Stimulated activated CD8-positive, alpha-beta memory T cell treated with anti-CD3 and anti-CD28 coated beads, Interleukin-12 subunit alpha, Interleukin-12 subunit beta, amount 100 ng/mL, for 4 hours (primary cell): ENCODE measurements at regions not wholly inside any gene's neighbourhood (a gene's known extent, or its start where the extent isn't known, plus 50 kb on each side); places are given as distances from the start of the nearest gene placed in this dataset.

Experiments
- DNase-seq: peaks from one replicate; pipeline ENCODE4 v3.0.0-alpha.2; 2020; ENCODE audit warnings: low read depth

DNA sequence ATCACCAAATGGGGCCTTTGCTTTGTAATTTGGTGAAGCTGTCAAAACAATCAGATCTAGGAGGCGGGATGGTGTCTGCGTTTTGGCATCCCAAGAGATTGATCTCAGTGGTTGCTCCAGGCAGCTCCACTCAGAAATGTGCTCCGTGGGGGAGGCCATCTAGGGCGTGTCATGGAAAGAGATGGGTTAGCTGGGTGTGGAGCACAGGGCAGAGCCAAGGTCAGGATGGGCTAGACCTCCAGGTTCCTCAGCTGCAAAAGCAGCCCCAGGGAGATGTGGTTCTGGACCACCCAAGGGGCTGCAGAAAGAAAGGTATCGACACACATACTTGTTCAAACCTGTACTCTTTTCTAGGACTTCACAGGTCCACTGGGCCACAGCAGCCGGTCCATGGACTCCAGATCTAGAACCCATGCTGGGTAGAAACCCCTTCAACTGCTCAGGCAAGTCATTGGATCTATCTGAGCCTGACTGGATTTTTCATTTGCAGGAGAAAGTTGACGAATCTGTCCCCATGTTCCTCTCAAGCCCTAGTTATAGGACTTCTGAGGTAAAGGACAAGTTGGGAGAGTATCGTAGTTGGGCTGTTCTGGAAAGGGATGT lies 270.2 kb upstream of the RPL38 start:
- DNase-seq: no peak

GRCh38 chr17:73933871-73934270 lies 269.6 kb upstream of the RPL38 start:
- no peak for DNase-seq

GRCh38 chr17:73934696-73935095 lies 268.8 kb upstream of the RPL38 start:
- no peak for DNase-seq

DNA sequence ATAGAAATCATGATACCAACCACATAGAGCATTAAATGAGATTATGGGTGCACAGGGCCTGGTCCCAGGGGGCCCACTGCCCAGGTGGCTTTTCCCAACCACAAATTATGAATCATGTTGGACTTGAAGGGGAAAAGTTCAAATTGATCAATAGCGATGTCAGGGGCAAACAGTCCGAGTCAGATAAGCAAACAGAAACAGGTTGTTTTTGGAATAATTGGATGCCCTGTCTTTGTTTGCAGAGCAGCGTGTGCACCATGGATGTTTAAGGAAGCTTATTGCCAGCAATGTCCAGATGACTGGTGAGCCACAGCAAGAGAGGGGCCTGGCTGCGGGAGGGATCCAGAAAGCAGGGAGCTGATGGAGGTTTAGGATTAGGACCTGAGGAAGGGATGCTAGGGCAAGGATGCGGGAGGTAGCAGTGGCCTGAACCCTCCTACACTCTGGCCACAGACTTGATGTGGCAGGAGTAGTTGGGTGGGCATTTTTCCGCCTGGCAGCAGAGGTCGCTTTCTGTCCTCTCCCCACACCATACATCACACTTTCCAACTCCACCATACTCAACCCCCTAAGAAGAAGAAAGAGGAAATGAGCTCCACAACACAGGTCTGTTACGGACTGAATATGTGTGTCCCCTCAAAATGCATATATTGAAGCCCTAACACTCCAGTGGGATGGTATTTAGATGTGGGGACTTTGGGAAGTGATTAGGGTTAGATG lies 266.4 kb upstream of the RPL38 start:
- DNase-seq: no peak

- no peak for DNase-seq
Measured at GRCh38 chr17:73938706-73939105, 264.8 kb upstream of the RPL38 start.

DNA sequence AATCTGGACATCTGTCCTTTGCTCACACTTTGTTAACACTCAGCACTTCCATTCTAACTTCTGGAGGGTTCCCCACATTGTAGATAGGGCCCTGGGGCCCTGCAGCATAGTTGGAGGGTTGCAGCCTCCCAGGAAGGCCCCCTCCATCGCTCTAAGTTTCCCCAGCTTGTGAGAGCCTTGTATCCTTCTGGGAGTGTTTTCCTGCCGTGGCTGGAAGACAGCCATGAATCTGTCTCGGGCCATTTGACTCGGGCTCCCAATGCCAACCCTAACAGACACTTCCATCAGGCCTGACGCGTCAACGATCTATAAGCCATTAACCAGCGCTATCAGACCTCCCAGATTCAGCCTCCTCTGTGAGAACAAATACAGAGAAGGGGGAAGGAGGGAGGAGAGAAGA lies 263.7 kb upstream of the RPL38 start:
- DNase-seq: no peak

DNA sequence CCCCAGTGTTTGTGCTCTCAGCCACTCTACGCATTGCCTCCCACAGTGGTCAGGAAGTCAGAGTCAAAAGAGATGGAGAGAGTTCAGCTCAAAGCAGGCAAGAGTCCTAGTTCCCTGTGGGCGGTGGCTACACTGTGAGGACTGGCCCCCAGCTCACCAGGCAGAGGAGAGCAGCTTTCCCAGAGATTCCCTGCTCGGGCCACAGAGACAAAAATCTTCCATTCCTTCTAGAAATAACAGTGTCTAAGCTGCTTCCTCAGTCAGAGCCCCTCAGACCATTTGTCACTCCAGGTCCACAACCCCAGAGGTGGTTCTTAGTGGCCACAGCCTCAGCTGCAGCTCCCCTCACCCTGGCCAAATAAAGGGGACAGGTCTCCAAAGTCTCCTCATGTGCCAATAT lies 263.0 kb upstream of the RPL38 start:
- DNase-seq: no peak

DNA sequence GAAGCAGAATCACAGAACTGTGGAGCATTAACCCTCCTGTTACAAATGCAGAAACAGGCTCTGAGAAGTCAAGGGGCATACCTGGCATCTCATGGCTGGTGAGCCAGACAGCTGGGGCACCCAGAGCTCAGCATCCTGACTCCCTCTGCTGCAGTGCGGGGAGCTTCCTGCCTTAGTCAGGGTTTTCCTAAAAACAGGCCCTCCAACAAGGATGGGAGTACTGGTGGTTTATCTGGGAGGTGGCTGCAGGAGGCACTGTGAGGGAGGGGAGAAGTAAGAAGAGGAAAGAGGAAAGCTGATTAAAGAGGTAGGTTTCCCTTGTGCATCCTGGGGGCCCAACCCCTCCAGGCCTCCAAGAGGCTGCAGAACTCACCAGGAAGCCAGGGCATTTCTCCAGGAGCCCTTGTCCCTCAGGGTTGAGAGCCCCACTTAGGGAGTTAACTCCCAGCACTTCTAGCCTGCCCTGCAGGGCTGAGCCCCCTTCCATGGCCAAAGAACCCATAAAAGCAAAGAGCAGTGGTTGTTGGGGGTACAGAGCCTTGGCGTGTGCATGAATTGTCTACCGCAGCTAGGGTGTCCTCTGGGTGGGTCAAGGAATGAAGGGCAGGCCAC lies 261.5 kb upstream of the RPL38 start:
- no peak for DNase-seq

GRCh38 chr17:73942703-73943415 lies 260.6 kb upstream of the RPL38 start:
- no peak for DNase-seq

DNA sequence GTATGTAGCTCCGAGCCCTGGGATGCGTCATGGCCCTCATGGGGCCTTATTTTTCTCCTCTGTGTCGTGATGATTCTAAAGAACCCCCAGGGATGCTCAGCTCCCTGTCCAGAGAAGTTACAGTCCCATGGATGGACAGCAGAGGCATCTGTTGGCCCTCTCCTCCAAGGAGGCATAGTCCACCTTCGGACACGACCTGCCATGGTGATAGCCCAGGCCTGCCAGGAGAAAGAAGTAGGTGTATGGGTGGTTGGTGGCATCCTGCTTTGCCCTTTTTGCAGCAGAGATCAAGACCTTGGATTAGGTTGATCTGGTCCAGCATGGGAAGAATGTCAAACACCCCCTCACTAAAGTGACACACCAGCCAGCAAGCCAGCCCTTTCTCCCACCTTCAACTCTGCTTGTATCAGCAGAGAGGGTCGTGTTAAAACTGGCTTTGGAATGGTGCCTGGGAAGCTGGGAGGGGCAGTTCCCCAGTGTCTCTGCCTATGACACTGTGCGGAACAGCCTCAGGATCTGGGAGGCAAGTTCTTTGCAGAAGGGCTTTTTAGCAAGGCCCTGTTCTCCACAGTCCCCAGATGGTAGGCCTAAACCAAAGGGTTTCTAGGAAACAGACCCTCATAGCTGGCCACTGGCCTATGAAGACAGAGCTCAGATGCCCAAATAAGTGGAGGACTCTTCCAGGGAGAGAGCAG lies 259.9 kb upstream of the RPL38 start:
- no peak for DNase-seq

DNA sequence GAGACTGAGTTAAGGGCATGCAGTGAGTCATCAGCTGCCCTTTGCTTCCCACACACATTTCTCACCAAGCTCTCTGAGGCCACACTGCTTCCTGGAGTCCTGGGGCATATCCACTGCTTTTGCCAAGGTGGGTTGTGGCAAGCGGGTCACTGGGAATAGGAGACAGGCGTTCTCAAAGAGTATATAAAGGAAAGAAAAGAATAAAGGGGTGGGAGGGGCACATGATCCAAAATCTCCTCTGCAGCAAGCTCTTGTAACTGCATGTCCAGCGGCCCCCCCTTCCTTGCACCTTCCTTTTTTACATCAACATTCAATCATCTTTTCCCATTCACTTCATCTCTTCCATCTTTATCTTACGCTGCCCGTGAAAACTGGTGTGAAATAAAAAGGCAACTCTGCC lies 259.1 kb upstream of the RPL38 start:
- DNase-seq: no peak

DNA sequence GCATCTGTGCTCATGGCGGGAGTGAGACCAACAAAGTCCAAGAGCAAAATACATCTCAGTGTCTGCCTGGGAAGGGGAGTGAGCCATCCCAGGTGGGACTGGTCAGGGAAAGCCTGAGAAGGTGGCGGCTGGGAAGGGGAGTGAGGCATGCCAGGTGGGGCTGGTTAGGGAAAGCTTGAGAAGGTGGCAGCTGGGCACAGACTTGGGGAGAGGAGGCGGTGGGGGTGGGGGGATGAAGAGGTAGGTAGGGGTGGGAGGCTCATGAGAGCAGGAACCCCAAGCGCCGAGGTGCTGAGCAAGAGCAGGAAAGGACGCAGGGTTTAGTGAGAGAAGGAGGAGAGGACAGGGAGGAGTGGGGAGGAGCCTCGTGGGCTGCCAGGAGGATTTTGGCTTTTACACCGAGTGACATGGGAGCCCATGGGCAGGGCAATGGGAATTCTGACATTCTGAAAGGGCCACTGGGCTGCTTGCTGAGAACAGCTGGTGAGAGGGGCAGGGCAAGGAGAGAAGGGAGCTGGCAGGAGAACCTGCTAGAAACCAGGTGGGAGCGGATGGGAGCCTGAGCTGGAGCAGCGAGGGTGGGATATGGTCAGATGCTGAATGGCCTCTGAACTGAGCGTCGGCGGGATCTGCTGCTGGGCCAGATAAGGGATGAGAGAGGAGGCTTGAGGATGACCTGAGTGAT lies 256.1 kb upstream of the RPL38 start:
- DNase-seq: no peak

DNA sequence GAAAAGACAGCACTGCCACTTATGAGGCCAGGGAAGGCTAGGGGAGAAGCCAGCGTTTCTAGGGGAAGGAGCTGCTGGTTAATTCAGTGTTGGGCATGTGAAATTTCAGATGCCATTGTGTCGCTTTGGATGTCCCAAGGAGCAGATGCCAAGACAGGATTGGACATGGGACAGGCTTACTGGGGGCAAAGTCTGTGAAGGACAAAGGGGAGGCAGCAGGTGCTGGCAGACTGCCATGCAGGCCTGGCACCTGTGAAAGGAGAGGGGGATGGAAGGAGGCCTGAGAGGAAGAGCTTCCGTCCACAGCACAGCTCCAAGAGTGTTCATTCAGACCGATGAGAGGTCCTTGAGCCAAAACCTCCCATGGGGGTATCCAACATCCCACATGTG lies 255.5 kb upstream of the RPL38 start:
- DNase-seq: no peak

- DNase-seq: no peak
Measured at GRCh38 chr17:73949903-73950592, 253.4 kb upstream of the RPL38 start.

GRCh38 chr17:73950593-73950914 lies 252.9 kb upstream of the RPL38 start:
- DNase-seq: no peak

GRCh38 chr17:73952082-73952479 lies 251.4 kb upstream of the RPL38 start:
- DNase-seq: no peak

GRCh38 chr17:73952480-73953205 lies 250.8 kb upstream of the RPL38 start:
- DNase-seq: peak; percentile 15

DNA sequence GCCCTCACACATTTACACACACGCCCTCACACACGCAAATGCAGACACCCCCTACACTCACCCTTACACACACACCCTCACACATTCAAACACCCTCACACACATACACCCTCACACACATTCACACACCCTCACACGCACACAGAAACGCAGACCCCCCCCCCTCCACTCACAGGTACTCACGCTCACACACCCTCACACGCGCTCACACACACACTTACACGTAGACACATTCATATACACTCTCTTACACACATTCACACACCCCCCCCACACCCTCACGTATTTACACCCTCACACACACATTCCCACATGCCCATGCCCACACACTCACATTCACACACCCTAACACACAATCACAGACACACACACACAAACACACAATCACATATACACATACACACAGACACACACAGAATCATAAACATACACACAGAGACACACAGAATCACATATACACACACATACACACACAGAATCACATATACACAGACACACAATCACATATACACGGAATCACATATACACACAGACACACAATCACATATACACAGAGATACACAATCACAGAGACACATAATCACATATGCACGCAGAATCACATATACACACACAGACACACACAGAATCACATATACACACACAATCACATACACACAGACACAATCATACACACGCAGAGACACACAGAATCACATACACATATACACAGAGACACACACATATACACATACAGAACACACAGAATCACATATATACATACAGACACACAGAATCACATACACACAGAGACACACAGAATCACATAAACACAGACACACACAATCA lies 250.1 kb upstream of the RPL38 start:
- DNase-seq: no peak

- DNase-seq: no peak
Measured at GRCh38 chr17:73954951-73955350, 248.5 kb upstream of the RPL38 start.

- no peak for DNase-seq
Measured at GRCh38 chr17:73955616-73956015, 247.9 kb upstream of the RPL38 start.
